ENCODE measurements at regions not wholly inside any gene's neighbourhood (a gene's known extent, or its start where the extent isn't known, plus 50 kb on each side); places are given as distances from the start of the nearest gene placed in this dataset.
A peak's percentile ranks its signal among the peaks of the same experiment; 100 is the strongest.

- Histone ChIP-seq H3K4me3 (ENCODE audit: extremely low read depth, insufficient read depth, low read length, poor library complexity, severe bottlenecking) (no peak overlapping the region), H3K27ac (ENCODE audit: low read depth, low read length, severe bottlenecking) (no peak overlapping the region), H3K9me3 (ENCODE audit: control insufficient read depth, low read length) (peaks cover 9% of the 10 kb centered on the region), H3K36me3 (ENCODE audit: control insufficient read depth, insufficient read depth, low read length) (no peaks in the 10 kb centered on the region), H3K4me1 (ENCODE audit: control insufficient read depth, insufficient read depth, low read length, poor library complexity, severe bottlenecking) (no peaks in the 10 kb centered on the region)
- no CpG with 5 or more reads among the region's 1 CpG for WGBS, 2 experiments (ENCODE audit: insufficient coverage in 2 of 2)
These were observed 496.1 kb upstream of the CCDC54 start for GRCh38 chr3:106881186-106881585.

DNA sequence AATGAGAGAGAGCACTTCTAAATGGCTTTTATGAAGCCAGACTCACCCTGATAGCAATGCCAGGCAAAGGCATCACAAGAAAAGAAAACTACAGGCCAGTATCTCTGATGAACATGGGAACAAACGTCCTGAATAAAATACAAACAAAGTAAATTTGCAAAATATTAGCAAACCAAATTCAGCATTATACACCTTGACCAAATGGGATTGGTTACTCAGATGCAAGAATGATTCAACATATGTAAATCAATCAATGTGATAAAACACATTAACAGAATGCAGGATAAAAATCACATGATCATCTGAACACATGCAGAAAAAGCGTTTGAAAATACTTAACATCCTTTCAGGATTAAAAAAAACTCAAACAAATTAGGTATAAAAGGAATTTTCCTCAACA, 494.9 kb upstream of the CCDC54 start:
- no CpG with 5 or more reads among the region's 2 CpGs for WGBS, 2 experiments (ENCODE audit: insufficient coverage in 2 of 2)
- no peaks in the 10 kb centered on the region for H3K4me1 ChIP-seq (ENCODE audit: control insufficient read depth, insufficient read depth, low read length, poor library complexity, severe bottlenecking)
- no peaks in the 10 kb centered on the region for H3K36me3 ChIP-seq (ENCODE audit: control insufficient read depth, insufficient read depth, low read length)
- H3K9me3 ChIP-seq (ENCODE audit: control insufficient read depth, low read length): peaks cover 9% of the 10 kb centered on the region
- no peak overlapping the region for H3K27ac ChIP-seq (ENCODE audit: low read depth, low read length, severe bottlenecking)
- no peak overlapping the region for H3K4me3 ChIP-seq (ENCODE audit: extremely low read depth, insufficient read depth, low read length, poor library complexity, severe bottlenecking)

DNA sequence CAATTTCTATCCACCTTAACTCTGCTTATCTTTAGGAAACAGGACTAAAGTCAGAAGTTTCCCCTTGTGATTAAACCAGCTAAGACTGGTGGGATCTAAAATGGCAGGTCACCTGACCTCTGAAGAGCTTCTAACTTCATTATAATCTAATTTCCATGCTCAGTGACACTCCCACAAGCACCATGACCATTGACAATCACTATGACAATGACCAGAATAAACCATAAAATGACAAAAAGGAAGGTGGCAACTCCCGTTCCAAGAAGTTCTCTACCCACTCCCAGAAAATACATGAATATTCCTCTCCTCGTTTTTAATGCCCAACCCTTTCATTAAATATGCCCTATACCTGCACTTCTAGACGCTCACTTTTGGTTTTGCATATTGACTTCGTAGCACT, 471.2 kb upstream of the CCDC54 start:
- Histone ChIP-seq H3K4me3 (ENCODE audit: extremely low read depth, insufficient read depth, low read length, poor library complexity, severe bottlenecking) (no peak overlapping the region), H3K9me3 (ENCODE audit: control insufficient read depth, low read length) (peaks cover 8% of the 10 kb centered on the region)
- WGBS, 2 experiments (ENCODE audit: insufficient coverage in 2 of 2): 65 to 68% methylated on average over 4 of the region's 4 CpGs

GRCh38 chr3:106908181-106908938, 468.9 kb upstream of the CCDC54 start:
- Histone ChIP-seq H3K9me3 (ENCODE audit: control insufficient read depth, low read length) (peaks cover 8% of the 10 kb centered on the region), H3K36me3 (ENCODE audit: control insufficient read depth, insufficient read depth, low read length) (no peaks in the 10 kb centered on the region), H3K4me3 (ENCODE audit: extremely low read depth, insufficient read depth, low read length, poor library complexity, severe bottlenecking) (no peak overlapping the region), H3K4me1 (ENCODE audit: control insufficient read depth, insufficient read depth, low read length, poor library complexity, severe bottlenecking) (peaks cover 4% of the 10 kb centered on the region), H3K27ac (ENCODE audit: low read depth, low read length, severe bottlenecking) (no peak overlapping the region)
- WGBS, 2 experiments (ENCODE audit: insufficient coverage in 2 of 2): 76% methylated on average over 10 of the region's 10 CpGs

More for the DNA sequence above, 471.2 kb upstream of the CCDC54 start:
- no peaks in the 10 kb centered on the region for H3K4me1 ChIP-seq (ENCODE audit: control insufficient read depth, insufficient read depth, low read length, poor library complexity, severe bottlenecking)
- H3K36me3 ChIP-seq (ENCODE audit: control insufficient read depth, insufficient read depth, low read length): no peaks in the 10 kb centered on the region
- H3K27ac ChIP-seq (ENCODE audit: low read depth, low read length, severe bottlenecking): no peak overlapping the region

- WGBS, 2 experiments (ENCODE audit: insufficient coverage in 2 of 2): 30 to 32% methylated on average over 4 to 6 of the region's 14 CpGs
- Histone ChIP-seq H3K4me3 (ENCODE audit: extremely low read depth, insufficient read depth, low read length, poor library complexity, severe bottlenecking) (no peak overlapping the region), H3K4me1 (ENCODE audit: control insufficient read depth, insufficient read depth, low read length, poor library complexity, severe bottlenecking) (peaks cover 10% of the 10 kb centered on the region), H3K27ac (ENCODE audit: low read depth, low read length, severe bottlenecking) (peak overlapping the region; percentile 63), H3K36me3 (ENCODE audit: control insufficient read depth, insufficient read depth, low read length) (no peaks in the 10 kb centered on the region), H3K9me3 (ENCODE audit: control insufficient read depth, low read length) (peaks cover 8% of the 10 kb centered on the region)
These were observed 464.0 kb upstream of the CCDC54 start for GRCh38 chr3:106913111-106913698.

GRCh38 chr3:106913966-106914365, 463.3 kb upstream of the CCDC54 start:
- Histone ChIP-seq H3K36me3 (ENCODE audit: control insufficient read depth, insufficient read depth, low read length) (no peaks in the 10 kb centered on the region), H3K4me3 (ENCODE audit: extremely low read depth, insufficient read depth, low read length, poor library complexity, severe bottlenecking) (no peak overlapping the region), H3K9me3 (ENCODE audit: control insufficient read depth, low read length) (peaks cover 2% of the 10 kb centered on the region), H3K27ac (ENCODE audit: low read depth, low read length, severe bottlenecking) (no peak overlapping the region), H3K4me1 (ENCODE audit: control insufficient read depth, insufficient read depth, low read length, poor library complexity, severe bottlenecking) (peaks cover 10% of the 10 kb centered on the region)
- WGBS, 2 experiments (ENCODE audit: insufficient coverage in 2 of 2): 42 to 73% methylated on average over 3 to 4 of the region's 4 CpGs

DNA sequence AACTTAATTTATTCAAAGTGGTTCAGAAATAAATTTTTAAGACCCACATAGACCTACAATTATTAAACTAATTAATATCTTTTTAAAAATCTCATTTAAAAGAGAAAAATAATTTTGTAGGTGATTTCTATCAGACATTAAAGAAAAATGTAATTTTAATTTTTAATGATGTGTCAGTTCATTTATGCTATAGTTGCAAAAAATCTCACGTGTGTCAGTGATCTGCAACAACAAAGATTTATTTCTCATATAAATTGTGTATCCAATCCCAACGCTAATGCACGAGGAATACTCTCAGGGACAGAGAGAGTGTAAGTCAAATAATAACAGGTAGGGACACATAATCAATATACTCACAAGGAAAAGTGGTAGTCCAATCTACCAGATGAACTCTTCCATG, 456.6 kb upstream of the CCDC54 start:
- H3K4me3 ChIP-seq (ENCODE audit: extremely low read depth, insufficient read depth, low read length, poor library complexity, severe bottlenecking): no peak overlapping the region
- H3K27ac ChIP-seq (ENCODE audit: low read depth, low read length, severe bottlenecking): no peak overlapping the region
- no peaks in the 10 kb centered on the region for H3K9me3 ChIP-seq (ENCODE audit: control insufficient read depth, low read length)
- H3K36me3 ChIP-seq (ENCODE audit: control insufficient read depth, insufficient read depth, low read length): no peaks in the 10 kb centered on the region
- no peaks in the 10 kb centered on the region for H3K4me1 ChIP-seq (ENCODE audit: control insufficient read depth, insufficient read depth, low read length, poor library complexity, severe bottlenecking)
- no CpG with 5 or more reads among the region's 3 CpGs for WGBS, 2 experiments (ENCODE audit: insufficient coverage in 2 of 2)

DNA sequence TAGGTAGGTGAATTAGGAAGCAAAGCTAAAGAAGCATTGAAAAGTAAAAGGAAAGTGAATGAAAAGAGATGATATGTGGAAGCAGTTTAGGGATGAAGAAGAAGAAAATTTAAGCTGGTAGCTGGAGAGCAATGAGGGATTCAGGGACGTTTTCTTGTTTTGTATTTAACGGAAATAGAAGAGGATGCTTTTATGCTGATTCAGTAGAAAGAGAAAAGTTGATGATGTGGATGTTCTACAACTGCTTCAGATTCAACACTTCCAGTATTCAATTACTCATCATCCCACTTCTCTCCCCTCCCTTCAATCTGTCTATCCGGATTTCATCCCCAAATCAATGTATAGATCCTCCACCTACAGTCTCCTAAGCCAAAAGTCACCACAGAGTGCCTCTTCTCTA, 448.2 kb upstream of the CCDC54 start:
- H3K27ac ChIP-seq (ENCODE audit: low read depth, low read length, severe bottlenecking): no peak overlapping the region
- 68 to 83% methylated on average over 2 of the region's 3 CpGs for WGBS, 2 experiments (ENCODE audit: insufficient coverage in 2 of 2)
- peaks cover 4% of the 10 kb centered on the region for H3K4me1 ChIP-seq (ENCODE audit: control insufficient read depth, insufficient read depth, low read length, poor library complexity, severe bottlenecking)
- H3K9me3 ChIP-seq (ENCODE audit: control insufficient read depth, low read length): no peaks in the 10 kb centered on the region
- H3K36me3 ChIP-seq (ENCODE audit: control insufficient read depth, insufficient read depth, low read length): no peaks in the 10 kb centered on the region
- no peak overlapping the region for H3K4me3 ChIP-seq (ENCODE audit: extremely low read depth, insufficient read depth, low read length, poor library complexity, severe bottlenecking)

GRCh38 chr3:106930086-106930485, 447.2 kb upstream of the CCDC54 start:
- H3K36me3 ChIP-seq (ENCODE audit: control insufficient read depth, insufficient read depth, low read length): no peaks in the 10 kb centered on the region
- H3K4me3 ChIP-seq (ENCODE audit: extremely low read depth, insufficient read depth, low read length, poor library complexity, severe bottlenecking): no peak overlapping the region
- peaks cover 4% of the 10 kb centered on the region for H3K4me1 ChIP-seq (ENCODE audit: control insufficient read depth, insufficient read depth, low read length, poor library complexity, severe bottlenecking)
- 78 to 100% methylated on average over 1 to 2 of the region's 2 CpGs for WGBS, 2 experiments (ENCODE audit: insufficient coverage in 2 of 2)
- peaks cover 6% of the 10 kb centered on the region for H3K9me3 ChIP-seq (ENCODE audit: control insufficient read depth, low read length)
- no peak overlapping the region for H3K27ac ChIP-seq (ENCODE audit: low read depth, low read length, severe bottlenecking)

DNA sequence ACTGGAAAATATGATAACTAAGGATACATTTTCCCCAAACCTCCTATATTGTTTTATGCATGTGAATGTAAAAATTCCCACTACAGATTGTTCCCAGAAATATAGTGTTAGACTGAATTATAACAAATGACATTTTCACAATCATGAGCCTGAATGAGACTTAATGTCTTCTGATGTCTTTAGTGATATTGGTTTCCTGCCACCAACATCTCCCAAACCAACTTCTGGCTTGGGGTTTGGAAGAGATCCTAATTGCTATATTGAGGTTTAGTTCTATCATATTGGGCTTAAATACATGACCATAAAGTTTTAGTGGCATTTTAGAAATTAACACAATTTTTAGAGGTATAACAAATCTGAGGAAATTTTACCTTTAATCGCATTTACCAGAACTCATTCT, 445.3 kb upstream of the CCDC54 start:
- Histone ChIP-seq H3K27ac (ENCODE audit: low read depth, low read length, severe bottlenecking) (no peak overlapping the region), H3K4me3 (ENCODE audit: extremely low read depth, insufficient read depth, low read length, poor library complexity, severe bottlenecking) (no peak overlapping the region), H3K9me3 (ENCODE audit: control insufficient read depth, low read length) (peaks cover 6% of the 10 kb centered on the region), H3K4me1 (ENCODE audit: control insufficient read depth, insufficient read depth, low read length, poor library complexity, severe bottlenecking) (peaks cover 4% of the 10 kb centered on the region), H3K36me3 (ENCODE audit: control insufficient read depth, insufficient read depth, low read length) (no peaks in the 10 kb centered on the region)
- WGBS, 2 experiments (ENCODE audit: insufficient coverage in 2 of 2): 83 to 100% methylated on average over 1 of the region's 1 CpG

DNA sequence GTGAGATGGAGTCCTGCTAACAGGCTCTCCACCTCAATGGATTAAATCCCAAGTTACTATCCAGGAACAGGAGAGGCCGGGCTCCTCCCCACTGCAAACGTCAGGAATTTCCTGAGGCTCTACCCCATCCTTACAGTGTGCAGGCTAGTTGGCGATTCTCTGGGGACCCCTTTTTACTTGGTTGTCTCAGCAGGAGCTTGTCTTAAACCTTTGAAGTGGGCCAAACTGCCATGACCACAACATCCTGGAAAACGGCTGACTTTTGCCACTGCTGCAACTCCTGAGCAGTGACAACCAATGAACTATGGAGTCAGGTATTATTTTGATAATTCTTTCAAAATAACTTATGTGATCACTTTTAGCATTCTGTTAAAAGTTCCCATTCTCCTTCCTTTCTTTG, 440.9 kb upstream of the CCDC54 start:
- 54 to 57% methylated on average over 4 of the region's 4 CpGs for WGBS, 2 experiments (ENCODE audit: insufficient coverage in 2 of 2)
- Histone ChIP-seq H3K4me3 (ENCODE audit: extremely low read depth, insufficient read depth, low read length, poor library complexity, severe bottlenecking) (no peak overlapping the region), H3K4me1 (ENCODE audit: control insufficient read depth, insufficient read depth, low read length, poor library complexity, severe bottlenecking) (no peaks in the 10 kb centered on the region), H3K9me3 (ENCODE audit: control insufficient read depth, low read length) (peaks cover 10% of the 10 kb centered on the region), H3K27ac (ENCODE audit: low read depth, low read length, severe bottlenecking) (no peak overlapping the region), H3K36me3 (ENCODE audit: control insufficient read depth, insufficient read depth, low read length) (no peaks in the 10 kb centered on the region)
